ENCODE measurements at regions not wholly inside any gene's neighbourhood (a gene's known extent, or its start where the extent isn't known, plus 50 kb on each side); places are given as distances from the start of the nearest gene placed in this dataset.

DNA sequence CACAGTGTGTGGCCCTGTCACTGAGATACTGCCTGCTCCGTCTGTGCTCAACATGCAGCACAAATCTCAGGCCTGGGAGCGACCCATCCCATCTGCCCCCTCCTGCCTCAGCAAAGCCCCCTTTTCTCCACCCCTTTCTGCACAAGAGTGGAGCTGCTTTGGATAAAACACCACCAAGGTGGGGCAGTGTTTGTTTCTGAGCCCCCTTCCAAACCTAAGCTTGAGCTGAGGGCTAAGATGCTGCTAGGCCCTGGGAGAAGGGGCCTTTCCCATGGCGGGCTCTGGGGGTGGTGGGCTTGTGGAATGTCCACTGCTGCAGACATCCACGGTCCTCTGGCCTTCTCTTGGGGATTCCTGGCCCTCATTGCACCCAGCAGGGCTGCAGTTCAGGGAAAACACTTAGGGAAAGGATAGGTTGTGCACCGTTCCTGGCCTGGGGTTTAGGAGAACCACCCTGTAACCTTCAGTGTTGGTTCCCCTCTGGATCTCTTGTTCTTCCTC is 594.1 kb downstream of the TBC1D22A start:
- TF ChIP-seq POLR2AphosphoS5 (IDR thresholded peaks at IDR 0.05; ENCODE audit: low read depth, low read length), result no peak
- TF ChIP-seq POLR2A (IDR thresholded peaks at IDR 0.05; ENCODE audit: low read depth, low read length), result no peak
- no peak for TF ChIP-seq TAF1 (IDR thresholded peaks at IDR 0.05; ENCODE audit: low read depth, low read length)

Measured in GM12891 (cell line).